ENCODE measurements at regions not wholly inside any gene's neighbourhood (a gene's known extent, or its start where the extent isn't known, plus 50 kb on each side); places are given as distances from the start of the nearest gene placed in this dataset.

DNA sequence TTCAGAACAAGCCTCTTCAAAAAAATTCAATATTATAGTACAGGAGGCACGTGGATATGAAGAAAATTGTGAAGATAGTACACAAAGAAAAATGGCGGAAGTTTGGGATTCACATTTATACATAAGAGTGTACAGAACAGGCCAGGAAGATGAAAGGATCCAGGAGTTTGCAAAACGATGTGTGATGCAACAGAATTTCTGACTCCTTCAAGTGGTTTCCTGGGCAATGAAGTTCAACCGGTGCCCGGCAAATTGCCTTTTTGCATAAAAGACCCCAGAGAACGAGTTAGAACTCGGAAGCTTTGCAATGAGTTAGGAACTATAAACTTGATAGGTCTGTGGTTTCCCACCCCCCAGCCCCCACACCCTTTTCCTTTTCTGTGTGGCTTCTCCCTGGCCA, 189.1 kb downstream of the SALL1 start:
- H3K27ac ChIP-seq = no peak overlapping the region
- no peaks in the 10 kb centered on the region for H3K4me1 ChIP-seq
- H3K36me3 ChIP-seq = no peaks in the 10 kb centered on the region
- DNase-seq = no peak
- H3K9me3 ChIP-seq = peaks cover 0 to 3% (median 0%) of the 10 kb centered on the region in 4 donors
- no peaks in the 10 kb centered on the region for H3K27me3 ChIP-seq
- no peak overlapping the region for H3K4me3 ChIP-seq
- TF ChIP-seq, protein P1, sequence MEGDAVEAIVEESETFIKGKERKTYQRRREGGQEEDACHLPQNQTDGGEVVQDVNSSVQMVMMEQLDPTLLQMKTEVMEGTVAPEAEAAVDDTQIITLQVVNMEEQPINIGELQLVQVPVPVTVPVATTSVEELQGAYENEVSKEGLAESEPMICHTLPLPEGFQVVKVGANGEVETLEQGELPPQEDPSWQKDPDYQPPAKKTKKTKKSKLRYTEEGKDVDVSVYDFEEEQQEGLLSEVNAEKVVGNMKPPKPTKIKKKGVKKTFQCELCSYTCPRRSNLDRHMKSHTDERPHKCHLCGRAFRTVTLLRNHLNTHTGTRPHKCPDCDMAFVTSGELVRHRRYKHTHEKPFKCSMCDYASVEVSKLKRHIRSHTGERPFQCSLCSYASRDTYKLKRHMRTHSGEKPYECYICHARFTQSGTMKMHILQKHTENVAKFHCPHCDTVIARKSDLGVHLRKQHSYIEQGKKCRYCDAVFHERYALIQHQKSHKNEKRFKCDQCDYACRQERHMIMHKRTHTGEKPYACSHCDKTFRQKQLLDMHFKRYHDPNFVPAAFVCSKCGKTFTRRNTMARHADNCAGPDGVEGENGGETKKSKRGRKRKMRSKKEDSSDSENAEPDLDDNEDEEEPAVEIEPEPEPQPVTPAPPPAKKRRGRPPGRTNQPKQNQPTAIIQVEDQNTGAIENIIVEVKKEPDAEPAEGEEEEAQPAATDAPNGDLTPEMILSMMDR (IDR thresholded peaks at IDR 0.05) = no peak

DNA sequence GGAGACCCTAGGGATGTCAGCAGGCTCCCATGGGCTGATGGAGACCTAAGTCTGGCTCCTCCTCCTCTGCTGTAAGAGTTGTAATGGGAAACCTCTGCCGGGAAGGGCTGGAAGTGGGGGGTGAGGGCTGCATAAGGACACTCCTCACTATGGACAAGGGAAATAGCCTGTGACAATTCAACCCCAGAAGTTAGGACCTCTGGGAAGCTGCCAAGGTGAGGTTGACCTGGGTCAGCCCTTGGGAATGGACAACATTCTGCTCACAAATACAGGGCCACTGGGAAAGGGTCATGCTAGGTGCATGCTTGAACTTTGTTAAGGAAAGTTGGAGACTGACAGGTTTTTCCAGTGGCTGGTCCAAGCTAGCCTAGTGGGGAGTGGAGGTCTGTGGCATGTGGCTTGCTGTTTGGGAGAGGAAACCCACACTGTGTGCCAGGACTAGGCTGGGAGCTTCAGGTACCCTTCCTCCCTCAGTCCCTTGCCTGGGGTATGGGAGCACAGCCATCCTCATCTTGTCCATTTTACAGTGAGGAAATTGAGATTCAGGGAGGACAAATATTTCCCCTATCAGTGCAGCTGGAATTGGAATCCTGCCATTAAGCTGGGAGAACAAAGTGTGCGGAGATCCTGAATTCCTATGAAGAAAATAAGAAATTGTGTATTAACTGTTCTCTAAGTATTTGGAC, 190.4 kb downstream of the SALL1 start:
- Histone ChIP-seq H3K4me1 (no peaks in the 10 kb centered on the region), H3K36me3 (no peaks in the 10 kb centered on the region), H3K9me3 (peaks cover 0 to 3% (median 0%) of the 10 kb centered on the region in 4 donors), H3K27ac (no peak overlapping the region), H3K27me3 (no peaks in the 10 kb centered on the region), H3K4me3 (no peak overlapping the region)
- DNase-seq = no peak
- TF ChIP-seq POLR2A (IDR thresholded peaks at IDR 0.05) = no peak
- TF ChIP-seq, protein P1 (IDR thresholded peaks at IDR 0.05) = no peak

DNA sequence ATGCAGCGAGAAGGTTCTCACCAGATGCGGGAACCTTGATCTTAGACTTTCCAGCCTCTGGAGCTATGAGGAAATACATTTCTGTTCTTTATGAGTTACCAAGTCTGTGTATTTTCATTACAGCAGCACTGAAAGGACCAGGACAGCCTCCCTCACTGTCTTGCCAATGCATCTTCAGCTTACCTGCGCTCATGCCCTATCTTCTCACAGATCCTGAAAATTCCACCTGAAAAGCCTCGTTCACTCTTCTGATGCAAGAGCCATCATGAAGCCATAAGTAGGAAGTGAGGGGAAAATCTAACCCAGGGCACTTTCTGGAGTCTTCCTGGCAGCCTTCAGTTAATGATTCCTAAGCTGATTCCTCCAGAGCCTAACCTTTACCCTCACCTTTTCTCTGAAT, 194.0 kb downstream of the SALL1 start:
- Histone ChIP-seq H3K9me3 (peaks cover 0 to 3% (median 0%) of the 10 kb centered on the region in 4 donors), H3K27me3 (no peaks in the 10 kb centered on the region), H3K4me1 (no peaks in the 10 kb centered on the region), H3K4me3 (no peak overlapping the region), H3K36me3 (no peaks in the 10 kb centered on the region), H3K27ac (no peak overlapping the region)
- TF ChIP-seq, protein P1 (IDR thresholded peaks at IDR 0.05) = no peak
- TF ChIP-seq POLR2A (IDR thresholded peaks at IDR 0.05) = no peak
- DNase-seq = no peak

DNA sequence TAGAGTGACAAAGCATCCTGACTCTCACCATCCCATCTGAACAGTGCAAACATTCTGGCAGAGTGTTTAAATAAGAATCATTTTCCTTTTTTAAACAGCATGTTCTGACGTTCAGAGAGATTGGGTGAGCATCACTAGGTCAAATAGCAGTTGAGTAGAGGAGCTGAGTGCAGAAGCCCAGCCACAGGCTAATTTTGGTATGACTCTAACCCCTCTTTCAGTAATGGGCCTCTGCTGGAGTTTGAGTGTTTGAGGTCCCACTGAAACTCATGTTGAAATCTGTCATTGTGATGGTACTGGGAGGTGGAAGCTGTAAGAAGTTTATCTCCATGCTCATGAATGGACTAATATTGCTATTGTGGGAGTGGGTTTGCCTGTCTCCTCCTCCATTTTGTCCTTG, 194.4 kb downstream of the SALL1 start:
- H3K27ac ChIP-seq = no peak overlapping the region
- peaks cover 0 to 3% (median 0%) of the 10 kb centered on the region in 4 donors for H3K9me3 ChIP-seq
- no peaks in the 10 kb centered on the region for H3K4me1 ChIP-seq
- H3K36me3 ChIP-seq = no peaks in the 10 kb centered on the region
- H3K4me3 ChIP-seq = no peak overlapping the region
- TF ChIP-seq, protein P1 (IDR thresholded peaks at IDR 0.05) = no peak
- TF ChIP-seq POLR2A (IDR thresholded peaks at IDR 0.05) = no peak
- H3K27me3 ChIP-seq = no peaks in the 10 kb centered on the region
- no peak for DNase-seq

DNA sequence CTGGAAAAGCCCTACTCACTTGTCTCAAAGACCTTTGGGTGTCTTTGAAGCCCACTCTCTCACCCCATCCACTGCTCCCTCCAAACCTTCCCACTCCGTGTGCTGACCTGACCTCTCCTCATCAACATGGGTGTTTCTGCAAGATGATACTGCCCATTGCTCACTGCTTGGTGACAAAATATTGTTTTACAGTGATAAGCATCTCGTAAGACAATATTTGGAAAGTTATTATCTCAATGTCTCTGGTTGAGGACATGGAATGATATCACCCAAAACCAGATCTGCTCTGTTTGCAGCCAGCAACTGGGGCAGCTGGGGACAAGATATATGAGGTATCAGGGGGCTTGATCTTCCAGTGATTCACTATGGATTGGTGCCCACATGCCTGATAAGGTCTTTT, 195.8 kb downstream of the SALL1 start:
- H3K27ac ChIP-seq = no peak overlapping the region
- no peaks in the 10 kb centered on the region for H3K36me3 ChIP-seq
- no peak overlapping the region for H3K4me3 ChIP-seq
- TF ChIP-seq, protein P1 (IDR thresholded peaks at IDR 0.05) = no peak
- H3K4me1 ChIP-seq = no peaks in the 10 kb centered on the region
- H3K27me3 ChIP-seq = no peaks in the 10 kb centered on the region
- H3K9me3 ChIP-seq = peaks cover 0 to 3% (median 0%) of the 10 kb centered on the region in 4 donors
- no peak for DNase-seq

DNA sequence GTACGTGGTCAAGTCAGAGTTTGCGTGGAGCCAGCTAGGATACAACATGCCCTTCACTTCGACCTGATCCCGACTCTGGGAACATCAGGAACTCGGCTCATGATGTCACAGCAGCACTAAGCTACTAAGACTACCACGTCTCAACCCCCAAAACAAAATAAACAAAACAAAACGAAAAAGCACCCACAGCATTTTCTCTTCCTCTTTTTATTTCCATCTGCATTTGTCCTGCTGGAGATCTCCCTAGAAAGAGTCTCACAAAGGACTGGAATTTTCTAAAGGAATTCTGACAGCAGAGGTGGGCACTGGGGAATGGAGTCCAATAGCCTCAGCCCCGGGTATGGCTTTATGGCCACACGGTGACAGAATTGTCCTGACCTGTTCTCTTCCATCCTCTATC, 196.6 kb downstream of the SALL1 start:
- no peaks in the 10 kb centered on the region for H3K4me1 ChIP-seq
- no peaks in the 10 kb centered on the region for H3K36me3 ChIP-seq
- H3K27ac ChIP-seq = no peak overlapping the region
- no peak for DNase-seq
- no peaks in the 10 kb centered on the region for H3K27me3 ChIP-seq
- H3K9me3 ChIP-seq = peaks cover 0 to 3% (median 0%) of the 10 kb centered on the region in 4 donors
- no peak for TF ChIP-seq POLR2A (IDR thresholded peaks at IDR 0.05)
- TF ChIP-seq, protein P1 (IDR thresholded peaks at IDR 0.05) = no peak
- H3K4me3 ChIP-seq = no peak overlapping the region
